H1 (cell line): ENCODE measurements at regions not wholly inside any gene's neighbourhood (a gene's known extent, or its start where the extent isn't known, plus 50 kb on each side); places are given as distances from the start of the nearest gene placed in this dataset.

ENCODE experiments used
- CHD7 ChIP-seq: fragments of 300-600 bp; sonication (generic); IDR thresholded peaks from 2 replicates; pipeline ENCODE4 v1.7.1; 2012; ENCODE audit warnings: low read length, moderate library complexity, mild to moderate bottlenecking, inconsistent platforms; ENCODE audit not compliant: insufficient replicate concordance
- SIX5 ChIP-seq: IDR thresholded peaks from 2 replicates; pipeline ENCODE4 v1.6.1; 2011; ENCODE audit warnings: mild to moderate bottlenecking, low read depth, low read length

- TF ChIP-seq CHD7 (no peak), SIX5 (no peak)
Observed at GRCh38 chr14:83467811-83468210, 1934.2 kb upstream of the SEL1L start (continued).
